ENCODE measurements at regions not wholly inside any gene's neighbourhood (a gene's known extent, or its start where the extent isn't known, plus 50 kb on each side); places are given as distances from the start of the nearest gene placed in this dataset.

DNA sequence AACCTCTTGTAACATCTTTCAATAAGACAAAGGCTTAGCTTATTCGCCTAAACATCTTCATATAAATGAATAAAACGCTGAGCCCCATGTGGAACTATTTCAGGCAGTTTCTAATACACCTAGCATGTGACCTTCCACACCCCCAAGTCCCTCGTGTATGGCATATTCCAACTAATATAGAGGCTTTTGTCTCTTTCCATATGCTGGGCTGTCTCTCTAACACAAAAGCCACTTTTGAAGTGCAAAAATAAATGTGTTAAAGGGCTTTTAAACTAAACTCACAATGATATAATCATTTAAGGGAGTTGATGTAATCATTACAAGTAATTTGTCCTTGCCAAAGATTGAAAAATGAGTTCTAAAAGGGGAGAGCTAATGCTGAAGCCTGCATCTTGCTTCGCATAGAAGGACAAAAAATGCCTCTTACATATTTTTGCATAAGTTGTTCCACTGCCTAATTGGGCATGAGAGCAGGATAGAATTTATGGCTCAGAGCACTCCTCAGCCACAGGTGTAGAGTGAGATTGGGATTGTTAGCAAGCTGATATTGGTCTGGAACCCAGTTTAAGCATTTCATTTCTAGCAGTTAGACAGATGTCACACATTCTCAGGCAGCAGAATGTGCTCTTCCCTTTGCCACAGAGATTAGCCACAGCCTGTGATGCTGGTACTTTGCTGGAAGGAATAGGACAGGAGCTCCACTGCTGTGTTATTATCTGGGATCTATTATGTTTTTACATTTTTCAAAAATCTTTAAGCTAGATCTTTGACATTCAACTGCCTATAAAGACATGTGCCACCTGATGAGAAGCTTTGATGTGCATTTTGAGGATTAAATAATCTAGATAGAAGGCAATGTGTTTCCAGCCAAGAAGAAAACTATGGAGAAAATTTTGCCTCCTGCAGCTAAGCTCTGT, 1044.4 kb downstream of the ADGRL2 start:
- DNase-seq = no peak
- Histone ChIP-seq H3K27ac (no peak overlapping the region), H3K9me3 (no peaks in the 10 kb centered on the region), H3K4me1 (no peaks in the 10 kb centered on the region), H3K27me3 (no peaks in the 10 kb centered on the region), H3K36me3 (no peaks in the 10 kb centered on the region), H3K4me3 (no peak overlapping the region)
- TF ChIP-seq, protein P1, sequence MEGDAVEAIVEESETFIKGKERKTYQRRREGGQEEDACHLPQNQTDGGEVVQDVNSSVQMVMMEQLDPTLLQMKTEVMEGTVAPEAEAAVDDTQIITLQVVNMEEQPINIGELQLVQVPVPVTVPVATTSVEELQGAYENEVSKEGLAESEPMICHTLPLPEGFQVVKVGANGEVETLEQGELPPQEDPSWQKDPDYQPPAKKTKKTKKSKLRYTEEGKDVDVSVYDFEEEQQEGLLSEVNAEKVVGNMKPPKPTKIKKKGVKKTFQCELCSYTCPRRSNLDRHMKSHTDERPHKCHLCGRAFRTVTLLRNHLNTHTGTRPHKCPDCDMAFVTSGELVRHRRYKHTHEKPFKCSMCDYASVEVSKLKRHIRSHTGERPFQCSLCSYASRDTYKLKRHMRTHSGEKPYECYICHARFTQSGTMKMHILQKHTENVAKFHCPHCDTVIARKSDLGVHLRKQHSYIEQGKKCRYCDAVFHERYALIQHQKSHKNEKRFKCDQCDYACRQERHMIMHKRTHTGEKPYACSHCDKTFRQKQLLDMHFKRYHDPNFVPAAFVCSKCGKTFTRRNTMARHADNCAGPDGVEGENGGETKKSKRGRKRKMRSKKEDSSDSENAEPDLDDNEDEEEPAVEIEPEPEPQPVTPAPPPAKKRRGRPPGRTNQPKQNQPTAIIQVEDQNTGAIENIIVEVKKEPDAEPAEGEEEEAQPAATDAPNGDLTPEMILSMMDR (IDR thresholded peaks at IDR 0.05) = no peak
- no peak for TF ChIP-seq POLR2A (IDR thresholded peaks at IDR 0.05)

DNA sequence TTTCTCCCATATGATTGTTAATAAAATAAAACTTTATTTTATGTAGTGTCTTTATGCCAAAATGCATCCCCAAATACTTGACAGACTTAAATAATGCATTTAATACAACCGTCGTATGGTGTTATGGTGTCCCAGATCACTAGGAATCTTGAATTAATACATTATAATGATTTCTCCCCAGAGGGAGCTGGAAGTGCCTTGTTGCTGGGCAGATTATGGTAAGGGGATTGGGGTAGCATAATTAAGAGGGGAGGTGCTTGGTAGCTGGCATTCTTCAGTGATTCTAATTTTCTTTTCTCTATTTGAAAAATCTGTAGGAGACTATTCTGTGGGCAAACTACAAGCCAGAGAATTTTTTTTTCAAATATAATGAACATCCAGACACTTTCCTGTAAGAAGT, 1043.7 kb downstream of the ADGRL2 start:
- DNase-seq = no peak
- H3K4me3 ChIP-seq = no peak overlapping the region
- H3K27ac ChIP-seq = no peak overlapping the region
- no peaks in the 10 kb centered on the region for H3K27me3 ChIP-seq
- TF ChIP-seq, protein P1 (IDR thresholded peaks at IDR 0.05) = no peak
- no peak for TF ChIP-seq POLR2A (IDR thresholded peaks at IDR 0.05)
- H3K4me1 ChIP-seq = no peaks in the 10 kb centered on the region
- no peaks in the 10 kb centered on the region for H3K9me3 ChIP-seq
- no peaks in the 10 kb centered on the region for H3K36me3 ChIP-seq

DNA sequence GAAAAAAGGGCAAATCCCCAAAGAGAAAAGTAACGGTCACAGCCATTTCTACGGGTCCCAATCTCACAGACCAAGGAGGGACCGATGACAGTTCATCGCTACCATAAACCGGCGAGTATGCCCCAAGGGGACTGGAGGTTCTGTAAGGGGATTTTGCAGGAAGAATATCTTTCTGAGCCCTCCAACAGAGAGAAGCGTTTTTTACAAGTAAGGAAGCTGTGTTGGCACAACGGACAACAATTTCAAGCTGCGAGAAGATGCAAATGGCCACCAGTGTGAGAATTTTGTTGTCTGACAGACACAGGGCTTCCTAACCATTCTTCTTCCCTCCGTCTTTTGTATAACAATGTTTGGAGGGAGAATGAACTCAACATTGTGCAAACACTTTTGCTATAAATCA, 1043.1 kb downstream of the ADGRL2 start:
- Histone ChIP-seq H3K4me1 (no peaks in the 10 kb centered on the region), H3K36me3 (no peaks in the 10 kb centered on the region), H3K9me3 (no peaks in the 10 kb centered on the region), H3K4me3 (no peak overlapping the region), H3K27ac (no peak overlapping the region), H3K27me3 (no peaks in the 10 kb centered on the region)
- TF ChIP-seq, protein P1 (IDR thresholded peaks at IDR 0.05) = no peak
- no peak for TF ChIP-seq POLR2A (IDR thresholded peaks at IDR 0.05)
- no peak for DNase-seq

DNA sequence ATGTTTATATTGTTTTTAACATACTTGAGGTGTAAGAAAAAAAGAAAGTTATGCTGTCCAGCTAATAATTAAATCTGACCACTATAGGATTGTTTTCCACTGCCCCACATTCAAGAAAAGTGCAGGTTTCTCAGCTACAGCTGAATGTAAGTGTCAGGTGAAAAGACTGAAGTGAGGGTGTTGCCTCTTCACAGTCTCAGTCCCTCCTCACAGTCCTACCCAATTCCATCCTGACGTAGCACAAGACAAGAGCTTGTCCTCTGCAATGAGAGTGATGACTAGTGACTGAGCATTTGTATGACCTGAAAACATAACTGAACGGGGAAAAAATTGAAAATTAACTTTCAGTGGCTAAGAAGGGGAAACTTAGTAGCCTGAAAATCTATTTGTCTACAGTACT, 1039.5 kb downstream of the ADGRL2 start:
- DNase-seq = no peak
- no peaks in the 10 kb centered on the region for H3K9me3 ChIP-seq
- H3K36me3 ChIP-seq = no peaks in the 10 kb centered on the region
- H3K27me3 ChIP-seq = no peaks in the 10 kb centered on the region
- no peak for TF ChIP-seq POLR2A (IDR thresholded peaks at IDR 0.05)
- TF ChIP-seq, protein P1 (IDR thresholded peaks at IDR 0.05) = no peak
- H3K4me3 ChIP-seq = no peak overlapping the region
- no peak overlapping the region for H3K27ac ChIP-seq
- H3K4me1 ChIP-seq = no peaks in the 10 kb centered on the region

DNA sequence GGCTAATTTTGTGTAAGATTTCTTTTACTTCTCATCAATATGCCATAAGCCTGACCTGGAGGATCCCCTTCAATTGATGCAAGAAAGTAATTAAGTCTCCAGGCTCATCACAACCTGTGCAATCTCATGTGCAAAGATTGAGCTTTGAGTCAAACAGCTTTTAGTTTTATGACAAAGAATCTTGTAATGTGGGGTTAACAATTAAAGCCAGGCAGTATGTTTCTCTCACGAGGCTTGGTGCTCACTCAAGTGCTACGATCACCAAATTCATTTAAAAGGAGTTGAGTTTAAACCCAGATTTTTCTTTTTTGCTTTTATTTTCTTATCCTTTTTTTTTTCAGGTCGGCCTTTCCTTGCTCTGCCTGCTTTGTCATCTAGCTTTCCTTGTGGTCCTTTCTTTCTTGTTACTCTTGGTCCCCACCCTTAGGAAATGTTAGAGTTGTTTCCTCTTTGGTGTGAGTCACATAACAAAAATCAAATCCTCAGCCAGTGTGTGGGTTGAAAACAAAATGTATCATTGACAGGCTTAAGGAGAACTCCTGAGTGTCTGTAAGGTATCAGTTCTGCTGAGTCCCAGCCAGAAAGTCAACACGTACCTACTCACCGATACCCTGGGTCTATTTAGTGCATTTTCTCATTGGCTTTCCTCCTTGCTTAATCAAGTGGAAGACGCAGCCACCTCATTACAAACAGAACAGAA, 1037.2 kb downstream of the ADGRL2 start:
- no peaks in the 10 kb centered on the region for H3K9me3 ChIP-seq
- H3K4me3 ChIP-seq = no peak overlapping the region
- TF ChIP-seq, protein P1 (IDR thresholded peaks at IDR 0.05) = no peak
- TF ChIP-seq POLR2A (IDR thresholded peaks at IDR 0.05) = no peak
- no peaks in the 10 kb centered on the region for H3K36me3 ChIP-seq
- DNase-seq = no peak
- H3K27me3 ChIP-seq = no peaks in the 10 kb centered on the region
- H3K27ac ChIP-seq = no peak overlapping the region
- no peaks in the 10 kb centered on the region for H3K4me1 ChIP-seq

Data from Peyer's patch (tissue), 4 donors.